Astrocyte (in vitro differentiated cells and primary cell): ENCODE measurements at regions not wholly inside any gene's neighbourhood (a gene's known extent, or its start where the extent isn't known, plus 50 kb on each side); places are given as distances from the start of the nearest gene placed in this dataset.
"Not testable (repeated sequence)": the region's sequence is repeated elsewhere in the genome, so short reads cannot be mapped to it uniquely, and the experiment has no call there.

Experiments used
- EZH2 ChIP-seq: IDR thresholded peaks from 2 replicates; pipeline ENCODE4 v1.6.1; 2012; ENCODE audit warnings: mild to moderate bottlenecking, low read length, inconsistent platforms; ENCODE audit not compliant: insufficient read depth
- TF ChIP-seq, protein P1 (sequence below): IDR thresholded peaks from 2 replicates; pipeline ENCODE4 v1.5.1; 2011; ENCODE audit warnings: low read depth, mild to moderate bottlenecking, inconsistent platforms, low read length, moderate library complexity; ENCODE audit not compliant: insufficient read depth

DNA sequence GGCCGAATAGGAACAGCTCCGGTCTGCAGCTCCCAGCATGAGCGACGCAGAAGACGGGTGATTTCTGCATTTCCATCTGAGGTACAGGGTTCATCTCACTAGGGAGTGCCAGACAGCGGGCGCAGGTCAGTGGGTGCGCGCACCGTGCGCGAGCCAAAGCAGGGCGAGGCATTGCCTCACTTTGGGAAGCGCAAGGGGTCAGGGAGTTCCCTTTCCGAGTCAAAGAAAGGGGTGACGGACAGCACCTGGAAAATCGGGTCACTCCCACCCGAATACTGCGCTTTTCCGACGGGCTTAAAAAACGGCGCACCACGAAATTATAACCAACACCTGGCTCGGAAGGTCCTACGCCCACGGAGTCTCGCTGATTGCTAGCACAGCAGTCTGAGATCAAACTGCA lies 386.8 kb upstream of the SPHKAP start:
- TF ChIP-seq, protein P1, sequence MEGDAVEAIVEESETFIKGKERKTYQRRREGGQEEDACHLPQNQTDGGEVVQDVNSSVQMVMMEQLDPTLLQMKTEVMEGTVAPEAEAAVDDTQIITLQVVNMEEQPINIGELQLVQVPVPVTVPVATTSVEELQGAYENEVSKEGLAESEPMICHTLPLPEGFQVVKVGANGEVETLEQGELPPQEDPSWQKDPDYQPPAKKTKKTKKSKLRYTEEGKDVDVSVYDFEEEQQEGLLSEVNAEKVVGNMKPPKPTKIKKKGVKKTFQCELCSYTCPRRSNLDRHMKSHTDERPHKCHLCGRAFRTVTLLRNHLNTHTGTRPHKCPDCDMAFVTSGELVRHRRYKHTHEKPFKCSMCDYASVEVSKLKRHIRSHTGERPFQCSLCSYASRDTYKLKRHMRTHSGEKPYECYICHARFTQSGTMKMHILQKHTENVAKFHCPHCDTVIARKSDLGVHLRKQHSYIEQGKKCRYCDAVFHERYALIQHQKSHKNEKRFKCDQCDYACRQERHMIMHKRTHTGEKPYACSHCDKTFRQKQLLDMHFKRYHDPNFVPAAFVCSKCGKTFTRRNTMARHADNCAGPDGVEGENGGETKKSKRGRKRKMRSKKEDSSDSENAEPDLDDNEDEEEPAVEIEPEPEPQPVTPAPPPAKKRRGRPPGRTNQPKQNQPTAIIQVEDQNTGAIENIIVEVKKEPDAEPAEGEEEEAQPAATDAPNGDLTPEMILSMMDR, result not testable (repeated sequence)
- not testable (repeated sequence) for TF ChIP-seq EZH2
